ENCODE measurements at regions not wholly inside any gene's neighbourhood (a gene's known extent, or its start where the extent isn't known, plus 50 kb on each side); places are given as distances from the start of the nearest gene placed in this dataset.

DNA sequence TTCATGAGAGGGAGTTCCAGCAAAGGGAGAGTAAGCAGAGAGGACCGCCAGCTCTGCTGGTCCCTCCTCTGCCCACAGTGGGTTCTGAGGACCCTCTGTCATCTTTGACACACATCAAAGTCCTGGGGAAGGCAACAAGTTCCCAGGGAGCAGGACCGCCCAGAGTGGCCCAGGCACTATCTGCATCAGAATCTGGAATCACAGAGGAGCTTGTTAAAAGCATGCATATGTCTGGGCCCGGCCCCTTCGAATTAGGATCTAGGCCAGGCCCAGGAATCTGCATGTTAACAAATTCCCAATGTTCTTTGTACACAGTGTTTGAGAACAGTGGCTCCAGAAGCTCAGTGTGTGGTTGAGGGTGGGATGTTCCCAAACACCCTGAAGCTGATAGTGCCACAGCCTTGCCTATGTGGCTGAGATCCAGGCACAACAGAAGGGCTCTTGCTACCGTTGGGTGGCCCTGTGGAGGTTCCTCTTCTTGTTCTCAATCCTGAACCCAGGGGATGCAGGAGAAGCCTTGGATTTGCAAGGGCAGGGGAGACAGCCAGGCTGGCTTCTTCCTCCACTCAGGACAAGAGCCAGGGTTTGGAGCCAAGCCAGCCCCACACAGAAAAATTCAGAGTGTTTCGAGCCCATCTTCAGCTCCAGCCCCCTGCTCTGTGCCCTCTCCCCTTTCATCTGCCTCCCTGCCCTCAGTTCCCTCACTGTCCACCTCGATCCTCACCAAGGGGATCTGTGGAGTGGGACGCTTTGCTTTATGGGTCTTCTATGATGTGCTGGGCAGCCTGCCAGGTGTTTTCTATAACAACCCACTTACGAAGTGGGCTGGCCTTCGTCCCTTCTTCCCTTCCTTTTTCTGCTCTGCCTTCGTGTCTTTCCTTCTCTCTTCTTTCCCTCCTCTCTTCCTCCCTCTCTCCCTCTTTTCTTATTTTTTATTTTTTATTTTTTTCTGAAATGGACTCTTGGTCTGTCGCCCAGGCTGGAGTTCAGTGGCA is 129.0 kb upstream of the TMPRSS2 start:
- TF ChIP-seq, protein P1, sequence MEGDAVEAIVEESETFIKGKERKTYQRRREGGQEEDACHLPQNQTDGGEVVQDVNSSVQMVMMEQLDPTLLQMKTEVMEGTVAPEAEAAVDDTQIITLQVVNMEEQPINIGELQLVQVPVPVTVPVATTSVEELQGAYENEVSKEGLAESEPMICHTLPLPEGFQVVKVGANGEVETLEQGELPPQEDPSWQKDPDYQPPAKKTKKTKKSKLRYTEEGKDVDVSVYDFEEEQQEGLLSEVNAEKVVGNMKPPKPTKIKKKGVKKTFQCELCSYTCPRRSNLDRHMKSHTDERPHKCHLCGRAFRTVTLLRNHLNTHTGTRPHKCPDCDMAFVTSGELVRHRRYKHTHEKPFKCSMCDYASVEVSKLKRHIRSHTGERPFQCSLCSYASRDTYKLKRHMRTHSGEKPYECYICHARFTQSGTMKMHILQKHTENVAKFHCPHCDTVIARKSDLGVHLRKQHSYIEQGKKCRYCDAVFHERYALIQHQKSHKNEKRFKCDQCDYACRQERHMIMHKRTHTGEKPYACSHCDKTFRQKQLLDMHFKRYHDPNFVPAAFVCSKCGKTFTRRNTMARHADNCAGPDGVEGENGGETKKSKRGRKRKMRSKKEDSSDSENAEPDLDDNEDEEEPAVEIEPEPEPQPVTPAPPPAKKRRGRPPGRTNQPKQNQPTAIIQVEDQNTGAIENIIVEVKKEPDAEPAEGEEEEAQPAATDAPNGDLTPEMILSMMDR (IDR thresholded peaks at IDR 0.05) = no peak
- ATAC-seq (ENCODE audit: low FRiP score) = no peak
- DNase-seq (ENCODE audit: low spot score) = no peak

DNA sequence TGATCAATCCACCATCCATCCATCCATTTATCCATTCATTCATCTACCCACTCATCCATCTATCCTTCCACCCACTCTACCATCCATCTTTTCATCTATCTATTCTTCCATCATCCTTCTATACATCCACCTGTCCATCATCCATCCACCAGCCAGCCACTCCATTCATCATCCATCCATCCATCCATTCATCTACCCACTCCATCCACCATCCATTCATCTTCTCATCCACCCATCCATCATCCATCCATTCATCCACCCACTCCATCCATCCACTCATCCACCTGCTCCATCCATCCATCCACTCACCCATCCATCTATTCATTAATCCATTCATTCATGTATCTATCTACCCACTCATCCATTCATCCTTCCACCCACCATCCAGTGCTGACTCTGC is 127.9 kb upstream of the TMPRSS2 start:
- no peak for DNase-seq (ENCODE audit: low spot score)
- no peak for ATAC-seq (ENCODE audit: low FRiP score)
- TF ChIP-seq, protein P1 (IDR thresholded peaks at IDR 0.05) = no peak

DNA sequence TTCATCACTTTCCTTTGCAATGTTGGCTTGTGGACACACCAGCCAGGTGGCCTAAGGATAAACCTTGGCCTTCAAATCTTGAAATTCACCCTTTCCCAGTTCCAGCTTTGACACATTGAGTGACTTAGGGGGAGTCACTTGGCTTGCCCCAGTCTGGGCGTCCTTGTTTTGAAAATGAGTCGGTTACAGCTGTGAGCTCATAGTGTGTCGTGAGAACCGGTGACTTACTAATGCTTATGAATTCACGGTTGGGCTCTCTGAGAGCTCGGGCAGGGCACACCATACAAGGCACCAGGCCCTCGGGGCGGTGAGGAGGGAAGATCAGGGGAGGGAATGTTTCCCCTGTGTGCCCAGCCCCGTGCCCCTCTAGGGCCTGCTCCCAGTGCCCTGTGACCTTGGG is 126.9 kb upstream of the TMPRSS2 start:
- TF ChIP-seq, protein P1 (IDR thresholded peaks at IDR 0.05) = no peak
- no peak for ATAC-seq (ENCODE audit: low FRiP score)
- no peak for DNase-seq (ENCODE audit: low spot score)

DNA sequence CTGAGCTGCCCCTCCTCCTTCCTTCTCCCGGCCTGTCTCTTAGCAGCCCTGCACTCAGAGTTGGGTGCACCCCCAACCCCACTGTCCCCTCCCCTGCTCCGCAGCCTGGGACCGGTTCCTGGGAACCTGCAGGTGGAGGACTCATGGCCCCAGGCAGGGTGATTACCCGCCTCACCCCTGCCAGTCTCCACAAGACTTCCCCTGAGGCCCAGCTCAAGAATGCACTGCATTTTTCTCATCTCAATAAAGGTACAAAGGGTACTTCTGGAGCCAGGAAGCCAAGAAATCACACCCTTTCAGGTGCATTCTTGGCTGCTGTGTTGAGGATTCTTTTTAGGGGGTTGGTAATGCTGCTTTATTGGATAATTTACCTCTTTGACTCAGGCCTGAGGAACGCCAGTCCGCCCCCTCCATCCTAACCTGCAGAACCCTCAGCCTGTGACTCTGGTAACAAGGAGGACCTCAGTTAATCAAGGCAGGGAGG is 126.3 kb upstream of the TMPRSS2 start:
- no peak for DNase-seq (ENCODE audit: low spot score)
- TF ChIP-seq, protein P1 (IDR thresholded peaks at IDR 0.05) = no peak
- ATAC-seq (ENCODE audit: low FRiP score) = no peak

DNA sequence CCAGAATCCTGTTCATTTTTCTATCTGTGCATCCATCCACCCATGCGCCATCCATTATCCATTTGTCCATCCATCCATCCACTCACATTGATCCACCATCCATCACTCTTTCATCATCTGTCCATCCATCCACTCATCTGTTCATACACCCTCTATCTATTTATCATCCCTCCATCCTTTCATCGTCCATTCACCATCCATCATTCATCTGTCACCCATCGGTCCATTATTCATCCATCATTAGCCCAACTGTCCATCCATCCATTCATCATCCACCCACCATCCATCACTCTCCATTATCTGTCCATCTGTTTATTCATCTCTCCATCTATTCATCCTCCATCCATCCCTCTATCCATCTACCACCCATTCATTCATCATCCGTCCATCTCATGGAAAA is 125.7 kb upstream of the TMPRSS2 start:
- ATAC-seq (ENCODE audit: low FRiP score) = no peak
- TF ChIP-seq, protein P1 (IDR thresholded peaks at IDR 0.05) = no peak
- no peak for DNase-seq (ENCODE audit: low spot score)

DNA sequence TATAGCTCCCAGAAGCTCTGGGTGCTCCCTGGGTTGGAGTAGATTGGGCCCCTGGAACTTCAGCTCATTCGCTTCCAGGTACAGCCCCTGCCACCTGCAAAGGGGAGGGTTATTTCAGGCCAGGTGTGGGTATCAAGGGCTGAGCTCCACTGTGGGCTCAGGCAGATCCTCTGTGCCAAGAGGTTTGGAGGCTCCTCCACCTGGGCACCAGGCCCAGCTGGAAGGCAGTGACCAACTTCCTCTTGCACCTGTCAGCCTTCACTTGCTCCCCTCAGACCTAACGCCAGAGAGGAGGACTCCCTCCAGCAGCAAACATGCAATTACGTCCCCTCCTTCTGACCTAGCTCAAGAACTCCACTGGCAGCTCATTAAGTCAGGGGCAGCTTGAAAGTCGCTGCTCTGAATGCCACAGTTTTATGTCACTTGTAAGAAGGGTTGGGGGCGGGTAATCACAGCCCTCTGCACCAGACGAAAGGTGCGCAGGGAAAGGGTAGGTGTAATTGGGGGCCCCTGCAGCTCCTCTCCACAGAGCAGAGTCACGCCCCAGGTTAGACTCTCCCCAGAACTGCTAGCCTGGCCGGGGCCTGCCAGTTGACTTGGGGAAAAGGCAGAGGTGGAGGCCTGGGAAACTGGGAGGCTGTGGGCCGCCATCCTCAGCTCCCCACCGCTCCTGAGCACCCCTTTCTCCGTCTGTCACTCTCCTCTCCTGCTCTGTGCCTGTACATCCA is 125.0 kb upstream of the TMPRSS2 start:
- TF ChIP-seq, protein P1 (IDR thresholded peaks at IDR 0.05) = no peak
- DNase-seq (ENCODE audit: low spot score) (no peak), ATAC-seq (ENCODE audit: low FRiP score) (no peak)

Measured in omental fat pad (tissue), 3 donors.